Ishikawa (cell line): ENCODE measurements at regions not wholly inside any gene's neighbourhood (a gene's known extent, or its start where the extent isn't known, plus 50 kb on each side); places are given as distances from the start of the nearest gene placed in this dataset.

ENCODE experiments used
- CEBPB ChIP-seq: IDR thresholded peaks from 2 replicates; pipeline ENCODE4 v1.6.1; 2012
- CREB1 ChIP-seq: IDR thresholded peaks from 2 replicates; pipeline ENCODE4 v1.6.1; 2012; ENCODE audit warnings: low read depth
- EGR1 ChIP-seq: IDR thresholded peaks from 2 replicates; pipeline ENCODE4 v1.6.1; 2012
- EP300 ChIP-seq: IDR thresholded peaks from 2 replicates; pipeline ENCODE4 v1.6.1; 2012; ENCODE audit warnings: borderline replicate concordance
- FOXM1 ChIP-seq: IDR thresholded peaks from 2 replicates; pipeline ENCODE4 v1.6.1; 2012; ENCODE audit warnings: low read depth, borderline replicate concordance
- NFIC ChIP-seq: IDR thresholded peaks from 2 replicates; pipeline ENCODE4 v1.6.1; 2012
- RAD21 ChIP-seq: IDR thresholded peaks from 2 replicates; pipeline ENCODE4 v1.6.1; 2012; ENCODE audit warnings: low read depth
- TAF1 ChIP-seq: IDR thresholded peaks from 2 replicates; pipeline ENCODE4 v1.6.1; 2012; ENCODE audit warnings: low read depth, mild to moderate bottlenecking
- TCF12 ChIP-seq: IDR thresholded peaks from 2 replicates; pipeline ENCODE4 v1.6.1; 2012; ENCODE audit warnings: low read depth
- TEAD4 ChIP-seq: IDR thresholded peaks from 2 replicates; pipeline ENCODE4 v1.6.1; 2012
- YY1 ChIP-seq: IDR thresholded peaks from 2 replicates; pipeline ENCODE4 v1.6.1; 2012; ENCODE audit warnings: low read depth
- ZBTB7A ChIP-seq: IDR thresholded peaks from 2 replicates; pipeline ENCODE4 v1.6.1; 2012; ENCODE audit warnings: low read depth
- TF ChIP-seq, protein P1 (sequence below): IDR thresholded peaks from 2 replicates; pipeline ENCODE4 v1.6.1; 2012; ENCODE audit warnings: low read depth, mild to moderate bottlenecking
- TF ChIP-seq, protein P2 (sequence below): IDR thresholded peaks from 2 replicates; pipeline ENCODE4 v1.6.1; 2012
- TF ChIP-seq, protein P3 (sequence below): IDR thresholded peaks from 2 replicates; pipeline ENCODE4 v1.6.1; 2012

DNA sequence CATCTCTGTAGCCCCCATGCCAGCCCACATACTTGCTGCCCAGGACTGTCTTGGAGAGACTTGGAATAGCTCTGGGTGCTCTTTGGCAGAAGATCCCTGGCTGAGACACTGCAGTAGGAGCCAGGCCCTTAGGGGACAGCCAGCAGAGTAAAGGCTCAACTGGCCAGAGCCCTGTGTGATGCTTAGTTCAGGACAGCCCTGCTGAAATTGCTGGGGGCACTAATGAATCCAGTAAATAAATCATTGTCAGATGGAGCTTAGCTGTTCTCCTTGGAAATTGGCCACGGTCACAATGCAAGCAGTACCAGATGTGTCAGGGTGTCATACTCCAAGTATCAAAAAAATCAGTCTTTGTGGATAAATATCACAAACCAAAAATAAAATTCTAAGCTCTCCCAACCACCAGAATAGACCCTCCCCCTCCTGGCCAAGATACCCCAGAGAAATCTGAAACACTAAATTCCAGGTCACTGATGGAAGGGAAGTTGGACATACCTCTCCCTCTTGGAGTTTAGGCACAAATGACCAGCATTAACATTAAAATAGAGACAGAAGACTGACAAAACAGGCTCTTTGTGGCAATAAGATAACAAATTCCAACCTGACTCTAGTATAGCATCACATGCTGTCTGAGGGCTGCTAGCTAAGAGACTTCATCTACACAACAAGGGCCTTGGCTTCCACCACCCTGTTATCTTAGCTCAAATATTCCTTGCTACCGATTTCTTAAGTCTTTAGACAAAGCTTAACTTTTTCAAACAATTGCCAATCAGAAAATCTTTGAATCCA is 83.2 kb upstream of the DNAH14 start:
- TF ChIP-seq NFIC (no peak), TAF1 (no peak), ZBTB7A (no peak), FOXM1 (no peak)

DNA sequence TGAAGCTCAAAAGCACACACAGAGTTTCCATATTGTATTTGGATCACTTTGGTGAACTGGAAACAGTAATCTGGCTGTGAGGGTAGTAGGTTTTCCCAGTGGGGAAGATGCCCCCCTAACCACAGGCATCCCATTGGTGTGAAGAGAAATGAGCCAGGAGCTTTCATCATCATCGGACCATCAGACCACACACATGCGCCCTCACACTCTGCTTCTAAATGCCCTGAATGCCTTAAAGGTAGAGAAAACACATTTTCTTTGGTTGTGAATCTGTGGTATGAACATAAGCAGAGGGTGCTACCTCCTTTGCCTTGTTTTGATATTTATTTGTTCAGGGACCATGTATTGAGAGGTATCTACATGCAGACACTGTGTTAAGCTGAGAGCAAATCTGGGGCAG is 79.0 kb upstream of the DNAH14 start:
- TF ChIP-seq CREB1 (no peak), RAD21 (no peak)
- TF ChIP-seq, protein P1, sequence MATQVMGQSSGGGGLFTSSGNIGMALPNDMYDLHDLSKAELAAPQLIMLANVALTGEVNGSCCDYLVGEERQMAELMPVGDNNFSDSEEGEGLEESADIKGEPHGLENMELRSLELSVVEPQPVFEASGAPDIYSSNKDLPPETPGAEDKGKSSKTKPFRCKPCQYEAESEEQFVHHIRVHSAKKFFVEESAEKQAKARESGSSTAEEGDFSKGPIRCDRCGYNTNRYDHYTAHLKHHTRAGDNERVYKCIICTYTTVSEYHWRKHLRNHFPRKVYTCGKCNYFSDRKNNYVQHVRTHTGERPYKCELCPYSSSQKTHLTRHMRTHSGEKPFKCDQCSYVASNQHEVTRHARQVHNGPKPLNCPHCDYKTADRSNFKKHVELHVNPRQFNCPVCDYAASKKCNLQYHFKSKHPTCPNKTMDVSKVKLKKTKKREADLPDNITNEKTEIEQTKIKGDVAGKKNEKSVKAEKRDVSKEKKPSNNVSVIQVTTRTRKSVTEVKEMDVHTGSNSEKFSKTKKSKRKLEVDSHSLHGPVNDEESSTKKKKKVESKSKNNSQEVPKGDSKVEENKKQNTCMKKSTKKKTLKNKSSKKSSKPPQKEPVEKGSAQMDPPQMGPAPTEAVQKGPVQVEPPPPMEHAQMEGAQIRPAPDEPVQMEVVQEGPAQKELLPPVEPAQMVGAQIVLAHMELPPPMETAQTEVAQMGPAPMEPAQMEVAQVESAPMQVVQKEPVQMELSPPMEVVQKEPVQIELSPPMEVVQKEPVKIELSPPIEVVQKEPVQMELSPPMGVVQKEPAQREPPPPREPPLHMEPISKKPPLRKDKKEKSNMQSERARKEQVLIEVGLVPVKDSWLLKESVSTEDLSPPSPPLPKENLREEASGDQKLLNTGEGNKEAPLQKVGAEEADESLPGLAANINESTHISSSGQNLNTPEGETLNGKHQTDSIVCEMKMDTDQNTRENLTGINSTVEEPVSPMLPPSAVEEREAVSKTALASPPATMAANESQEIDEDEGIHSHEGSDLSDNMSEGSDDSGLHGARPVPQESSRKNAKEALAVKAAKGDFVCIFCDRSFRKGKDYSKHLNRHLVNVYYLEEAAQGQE: no peak

DNA sequence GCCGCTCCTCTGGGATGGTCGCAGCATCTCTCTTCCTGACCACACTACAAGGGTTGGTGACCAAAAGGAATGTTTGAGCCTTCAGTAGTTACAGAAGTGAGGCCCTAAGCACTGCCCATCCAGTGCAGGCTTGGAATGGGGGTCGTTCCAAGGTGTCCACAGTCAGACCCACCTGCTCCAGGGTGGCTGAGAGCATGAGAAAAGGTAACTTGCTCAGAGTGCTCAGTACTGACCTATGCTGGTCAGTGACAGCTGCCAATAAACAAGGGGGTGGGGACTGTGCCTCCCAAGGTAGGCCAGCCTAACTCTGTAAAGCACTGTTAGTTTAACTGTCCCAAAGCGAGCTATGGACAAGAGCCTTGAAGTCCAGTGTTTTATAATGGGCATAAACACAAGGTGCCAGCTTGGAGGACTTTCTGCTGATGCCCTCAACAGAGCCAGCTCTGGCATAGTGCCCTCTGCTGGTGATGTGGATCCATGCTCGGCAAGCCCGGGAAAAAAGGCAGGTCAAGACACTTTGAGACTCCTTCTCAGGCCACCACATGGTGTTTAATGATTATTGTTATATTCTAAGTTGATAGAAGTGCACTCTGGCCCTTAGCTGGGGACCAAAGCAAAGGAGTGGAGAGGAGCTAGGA is 78.1 kb upstream of the DNAH14 start:
- peak; percentile 62 for TF ChIP-seq RAD21
- no peak for TF ChIP-seq YY1

DNA sequence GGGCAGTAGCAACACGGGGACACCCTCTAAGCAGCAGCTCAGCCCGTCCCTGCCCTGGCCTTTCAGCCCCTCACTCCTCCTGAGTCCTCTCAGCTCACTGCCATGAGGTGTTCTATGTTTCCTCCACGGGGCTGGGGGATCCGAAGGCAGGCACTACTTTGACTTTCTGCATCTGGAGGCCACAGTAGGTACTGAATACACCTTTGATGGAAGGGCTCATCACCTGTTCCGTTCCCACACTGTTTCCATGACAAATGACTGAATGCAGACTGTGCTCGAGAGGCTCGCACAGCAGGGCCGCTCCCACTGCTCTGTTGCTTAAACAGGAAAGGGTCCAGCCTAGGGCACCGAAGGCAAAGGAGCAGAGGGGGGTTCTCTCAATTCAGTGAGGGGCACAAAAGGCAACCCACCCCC is 77.6 kb upstream of the DNAH14 start:
- no peak for TF ChIP-seq ZBTB7A
- no peak for TF ChIP-seq CREB1
- TF ChIP-seq NFIC: no peak
- no peak for TF ChIP-seq EGR1
- no peak for TF ChIP-seq TAF1
- TF ChIP-seq TEAD4: no peak
- no peak for TF ChIP-seq EP300
- TF ChIP-seq, protein P2, sequence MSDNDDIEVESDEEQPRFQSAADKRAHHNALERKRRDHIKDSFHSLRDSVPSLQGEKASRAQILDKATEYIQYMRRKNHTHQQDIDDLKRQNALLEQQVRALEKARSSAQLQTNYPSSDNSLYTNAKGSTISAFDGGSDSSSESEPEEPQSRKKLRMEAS: no peak
- TF ChIP-seq RAD21: no peak
- TF ChIP-seq, protein P1: no peak
- TF ChIP-seq FOXM1: no peak
- TF ChIP-seq CEBPB: no peak
- TF ChIP-seq, protein P3, sequence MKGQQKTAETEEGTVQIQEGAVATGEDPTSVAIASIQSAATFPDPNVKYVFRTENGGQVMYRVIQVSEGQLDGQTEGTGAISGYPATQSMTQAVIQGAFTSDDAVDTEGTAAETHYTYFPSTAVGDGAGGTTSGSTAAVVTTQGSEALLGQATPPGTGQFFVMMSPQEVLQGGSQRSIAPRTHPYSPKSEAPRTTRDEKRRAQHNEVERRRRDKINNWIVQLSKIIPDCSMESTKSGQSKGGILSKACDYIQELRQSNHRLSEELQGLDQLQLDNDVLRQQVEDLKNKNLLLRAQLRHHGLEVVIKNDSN: no peak

DNA sequence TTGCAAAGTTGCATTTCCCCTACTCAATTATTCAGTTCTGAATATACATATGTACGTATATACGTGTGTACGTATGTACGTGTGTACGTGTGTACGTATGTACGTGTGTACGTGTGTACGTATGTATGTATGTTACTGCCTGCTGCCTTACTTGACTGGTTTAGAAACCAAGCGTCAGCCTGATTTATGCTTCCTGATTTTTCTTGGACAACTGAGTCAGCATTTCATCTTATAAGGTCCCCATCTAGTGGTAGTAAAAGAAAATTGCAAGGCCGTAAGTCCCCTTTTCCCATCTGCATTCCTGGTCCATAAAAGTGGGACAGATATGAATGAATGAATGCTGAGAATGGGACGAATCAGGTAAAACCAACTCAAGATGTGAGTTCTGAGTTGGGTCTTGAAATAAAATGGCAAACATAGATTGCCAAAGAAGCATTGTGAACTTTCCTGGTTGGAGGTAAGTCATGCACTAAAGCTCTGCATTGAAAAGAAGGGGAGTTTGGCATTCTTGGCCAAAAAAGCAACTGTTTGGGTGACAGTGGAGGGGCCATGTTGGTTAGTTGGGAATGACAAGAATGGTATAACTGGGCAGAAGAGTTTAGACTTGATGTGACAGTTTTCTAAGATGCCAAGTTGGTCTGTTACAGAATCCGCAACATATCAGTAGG is 76.4 kb upstream of the DNAH14 start:
- TF ChIP-seq TEAD4: peak; percentile 15; the same call in 1 of the 2 replicates
- peak; percentile 64 for TF ChIP-seq RAD21
- no peak for TF ChIP-seq TCF12

DNA sequence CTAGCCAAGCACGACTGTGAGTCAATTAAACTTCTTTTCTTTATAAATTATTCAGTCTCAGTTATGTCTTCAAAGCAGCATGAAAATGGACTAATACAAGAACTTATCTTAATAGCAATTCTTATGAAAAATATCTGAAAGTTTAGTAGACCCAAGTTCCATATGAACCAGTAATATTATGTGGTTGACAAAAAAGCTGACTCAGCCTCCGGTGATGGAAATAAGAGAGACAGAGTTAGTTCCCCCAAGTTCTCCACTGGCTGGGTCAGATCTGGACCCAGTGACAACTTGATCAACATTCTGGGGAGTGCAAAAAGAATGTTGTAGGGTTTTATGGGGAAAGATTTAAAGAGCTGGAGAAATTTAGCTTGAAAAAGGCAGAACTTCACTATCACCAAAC is 72.5 kb upstream of the DNAH14 start:
- TF ChIP-seq CEBPB (no peak), CREB1 (no peak), TEAD4 (no peak), EGR1 (no peak), NFIC (no peak), ZBTB7A (no peak), RAD21 (no peak), FOXM1 (no peak), TCF12 (no peak), EP300 (no peak), YY1 (no peak), TAF1 (no peak)
- TF ChIP-seq, protein P3: no peak
- TF ChIP-seq, protein P2: no peak
- TF ChIP-seq, protein P1: no peak
